ENCODE measurements at regions not wholly inside any gene's neighbourhood (a gene's known extent, or its start where the extent isn't known, plus 50 kb on each side); places are given as distances from the start of the nearest gene placed in this dataset.

DNA sequence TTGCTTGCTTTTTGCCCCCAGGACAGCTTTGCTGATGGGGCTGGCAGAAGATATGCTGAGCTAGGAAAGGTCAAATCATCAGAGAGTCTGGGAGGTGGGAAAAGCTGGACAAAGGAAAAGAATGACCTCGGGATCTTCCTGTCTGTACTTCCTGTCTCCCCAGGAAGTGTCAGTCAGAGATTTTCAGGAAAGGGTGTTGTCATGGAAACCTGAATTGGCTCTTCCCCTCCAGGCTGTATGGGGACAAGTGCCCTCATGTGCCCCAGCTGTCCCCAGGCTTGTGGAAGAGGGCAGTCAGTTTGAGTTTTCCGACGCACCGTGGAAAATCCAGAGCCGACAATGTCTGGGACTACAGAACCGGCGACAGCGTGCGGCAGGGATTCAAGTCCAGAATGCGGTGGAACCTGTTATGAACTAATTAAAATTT is 122.7 kb upstream of the ZFHX3 start:
- no peak for TF ChIP-seq CTCF (IDR thresholded peaks at IDR 0.05)
- no peak overlapping the region for H3K27ac ChIP-seq
- no peaks in the 10 kb centered on the region for H3K27me3 ChIP-seq

DNA sequence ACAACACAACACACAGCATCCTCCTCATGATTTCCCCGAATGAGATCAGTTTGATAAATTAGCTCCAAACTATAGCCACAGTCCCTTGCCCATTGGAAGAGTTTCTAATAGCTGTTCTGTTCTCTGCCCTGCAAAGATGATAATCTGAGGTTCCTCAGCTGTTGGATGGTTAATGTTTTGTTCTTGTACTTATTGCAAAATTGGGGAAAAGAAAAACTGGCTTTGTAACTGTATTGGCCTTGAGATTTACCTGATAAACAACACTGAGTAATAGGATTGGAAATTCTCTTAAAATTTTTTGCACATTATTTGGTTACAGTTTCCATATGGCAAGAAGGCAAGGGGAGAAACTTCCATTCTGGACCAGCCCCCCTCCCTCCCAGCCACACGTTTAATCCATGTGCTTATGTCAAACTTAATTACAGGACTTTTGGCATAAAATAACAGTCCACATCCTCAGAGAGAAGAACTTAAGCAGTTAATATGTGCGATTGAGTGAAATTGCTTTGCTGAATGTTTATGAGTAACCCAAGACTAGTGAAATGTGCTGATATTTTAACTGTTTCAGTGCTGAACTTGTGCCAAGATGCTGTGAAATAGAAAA is 119.1 kb upstream of the ZFHX3 start:
- no peak for TF ChIP-seq CTCF (IDR thresholded peaks at IDR 0.05)
- H3K36me3 ChIP-seq = no peaks in the 10 kb centered on the region
- H3K27ac ChIP-seq = no peak overlapping the region
- no peaks in the 10 kb centered on the region for H3K9me3 ChIP-seq
- peaks cover 0 to 6% of the 10 kb centered on the region in 2 experiments for H3K4me1 ChIP-seq (ENCODE audit: control insufficient read depth in 1 of 2, insufficient read depth in 1 of 2, low read depth in 1 of 2, low read length in 1 of 2)
- H3K4me3 ChIP-seq (ENCODE audit: low read depth in 1 of 2, low read length in 1 of 2) = no peak overlapping the region
- H3K27me3 ChIP-seq = no peaks in the 10 kb centered on the region

More for the DNA sequence above, 122.7 kb upstream of the ZFHX3 start:
- Histone ChIP-seq H3K9me3 (no peaks in the 10 kb centered on the region), H3K4me3 (ENCODE audit: low read depth in 1 of 2, low read length in 1 of 2) (no peak overlapping the region), H3K36me3 (no peaks in the 10 kb centered on the region), H3K4me1 (ENCODE audit: control insufficient read depth in 1 of 2, insufficient read depth in 1 of 2, low read depth in 1 of 2, low read length in 1 of 2) (peaks cover 0 to 6% of the 10 kb centered on the region in 2 experiments)

DNA sequence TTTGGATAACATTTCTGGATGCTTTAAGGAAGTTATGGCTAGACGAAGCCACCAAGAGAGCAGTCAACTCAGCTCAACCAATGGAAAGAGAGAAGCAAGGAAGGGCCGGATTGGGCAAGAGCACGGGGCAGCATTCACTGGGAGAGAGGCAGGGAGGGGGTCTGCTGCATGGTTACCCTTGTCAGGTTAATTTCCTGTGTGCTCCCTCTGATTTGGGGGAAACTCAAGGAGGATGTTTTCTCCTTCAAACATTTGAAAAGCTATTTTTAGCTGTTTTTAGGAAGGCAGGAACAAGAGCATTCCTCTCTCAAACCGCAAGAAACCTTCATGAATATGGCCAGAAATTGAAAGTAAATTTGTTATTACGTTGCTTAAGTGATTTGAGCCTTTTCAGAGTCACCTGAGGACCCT is 118.5 kb upstream of the ZFHX3 start:
- H3K4me3 ChIP-seq (ENCODE audit: low read depth in 1 of 2, low read length in 1 of 2) = no peak overlapping the region

DNA sequence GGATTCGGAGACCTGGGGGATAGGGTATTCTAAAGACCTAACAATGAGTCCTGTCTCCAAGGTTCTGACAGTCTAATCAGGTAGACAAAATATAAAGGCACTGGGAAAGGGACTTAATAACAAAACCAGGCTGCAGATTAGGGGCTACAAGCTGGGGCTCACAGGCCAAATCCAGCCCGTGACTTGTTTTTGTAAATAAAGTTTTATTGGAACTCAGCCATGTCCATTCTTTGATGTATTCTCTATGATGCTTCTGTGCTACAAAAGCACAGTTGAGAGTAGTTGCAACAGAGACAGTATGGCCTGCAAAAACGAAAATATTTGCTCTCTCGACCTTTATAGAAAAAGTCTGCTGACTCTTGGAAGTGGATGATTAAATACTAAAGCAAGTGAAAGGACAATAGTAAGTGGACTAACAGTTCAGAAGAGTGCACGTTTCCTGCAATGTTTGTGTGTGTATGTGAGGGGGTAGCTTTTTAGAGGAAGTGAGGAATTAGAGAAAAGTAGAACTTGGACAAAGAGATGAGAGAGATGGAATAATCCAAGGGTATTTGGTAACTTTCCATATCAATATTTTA is 115.4 kb upstream of the ZFHX3 start:
- H3K36me3 ChIP-seq = no peaks in the 10 kb centered on the region
- no peaks in the 10 kb centered on the region for H3K27me3 ChIP-seq
- no peak for TF ChIP-seq CTCF (IDR thresholded peaks at IDR 0.05)
- H3K4me3 ChIP-seq (ENCODE audit: low read depth in 1 of 2, low read length in 1 of 2) = no peak overlapping the region
- H3K4me1 ChIP-seq (ENCODE audit: control insufficient read depth in 1 of 2, insufficient read depth in 1 of 2, low read depth in 1 of 2, low read length in 1 of 2) = peaks cover 0 to 6% of the 10 kb centered on the region in 2 experiments
- no peaks in the 10 kb centered on the region for H3K9me3 ChIP-seq
- no peak overlapping the region for H3K27ac ChIP-seq

More for the DNA sequence above, 118.5 kb upstream of the ZFHX3 start:
- TF ChIP-seq CTCF (IDR thresholded peaks at IDR 0.05) = no peak
- H3K9me3 ChIP-seq = no peaks in the 10 kb centered on the region
- H3K4me1 ChIP-seq (ENCODE audit: control insufficient read depth in 1 of 2, insufficient read depth in 1 of 2, low read depth in 1 of 2, low read length in 1 of 2) = peaks cover 0 to 6% of the 10 kb centered on the region in 2 experiments
- no peaks in the 10 kb centered on the region for H3K27me3 ChIP-seq
- H3K27ac ChIP-seq = no peak overlapping the region
- no peaks in the 10 kb centered on the region for H3K36me3 ChIP-seq

DNA sequence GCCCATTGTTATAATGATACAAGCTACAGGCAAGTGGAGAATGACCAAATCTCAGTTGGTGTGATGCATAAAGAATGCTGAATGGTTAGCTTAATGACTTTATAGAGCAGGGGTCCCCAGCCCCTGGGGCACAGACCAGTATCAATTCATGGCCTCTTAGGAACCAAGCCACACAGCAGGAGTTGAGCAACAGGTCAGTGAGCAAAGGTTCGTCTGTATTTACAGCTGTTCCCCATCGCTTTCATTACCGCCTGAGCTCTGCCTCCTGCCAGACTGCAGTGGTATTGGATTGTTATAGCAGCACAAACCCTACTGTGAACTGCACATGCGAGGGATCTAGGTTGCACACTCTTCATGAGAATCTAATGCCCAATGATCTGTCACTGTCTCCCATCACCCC is 114.0 kb upstream of the ZFHX3 start:
- Histone ChIP-seq H3K27me3 (no peaks in the 10 kb centered on the region), H3K27ac (no peak overlapping the region), H3K4me1 (ENCODE audit: control insufficient read depth in 1 of 2, insufficient read depth in 1 of 2, low read depth in 1 of 2, low read length in 1 of 2) (peaks cover 0 to 6% of the 10 kb centered on the region in 2 experiments), H3K4me3 (ENCODE audit: low read depth in 1 of 2, low read length in 1 of 2) (no peak overlapping the region), H3K9me3 (no peaks in the 10 kb centered on the region), H3K36me3 (no peaks in the 10 kb centered on the region)
- no peak for TF ChIP-seq CTCF (IDR thresholded peaks at IDR 0.05)

Measured in neutrophil (primary cell).